Neuron (in vitro differentiated cells): ENCODE measurements at regions not wholly inside any gene's neighbourhood (a gene's known extent, or its start where the extent isn't known, plus 50 kb on each side); places are given as distances from the start of the nearest gene placed in this dataset.

Source experiments
- H2AFZ ChIP-seq: one replicate; pipeline ENCODE4 v1.6.1; 2013; ENCODE audit warnings: low read depth, mild to moderate bottlenecking, inconsistent platforms, low read length, moderate library complexity
- H3K27me3 ChIP-seq: one replicate; pipeline ENCODE4 v1.6.1; 2013; ENCODE audit warnings: low read length; ENCODE audit not compliant: insufficient read depth
- H3K36me3 ChIP-seq: one replicate; pipeline ENCODE4 v1.6.1; 2013; ENCODE audit warnings: low read length; ENCODE audit not compliant: insufficient read depth
- H3K4me1 ChIP-seq: one replicate; pipeline ENCODE4 v1.6.1; 2013; ENCODE audit warnings: low read length; ENCODE audit not compliant: insufficient read depth
- H3K4me3 ChIP-seq: 2 replicates; pipeline ENCODE4 v1.5.1; 2013; ENCODE audit warnings: mild to moderate bottlenecking, low read length, moderate library complexity
- H3K9me3 ChIP-seq: one replicate; pipeline ENCODE4 v1.6.1; 2013; ENCODE audit warnings: low read length

DNA sequence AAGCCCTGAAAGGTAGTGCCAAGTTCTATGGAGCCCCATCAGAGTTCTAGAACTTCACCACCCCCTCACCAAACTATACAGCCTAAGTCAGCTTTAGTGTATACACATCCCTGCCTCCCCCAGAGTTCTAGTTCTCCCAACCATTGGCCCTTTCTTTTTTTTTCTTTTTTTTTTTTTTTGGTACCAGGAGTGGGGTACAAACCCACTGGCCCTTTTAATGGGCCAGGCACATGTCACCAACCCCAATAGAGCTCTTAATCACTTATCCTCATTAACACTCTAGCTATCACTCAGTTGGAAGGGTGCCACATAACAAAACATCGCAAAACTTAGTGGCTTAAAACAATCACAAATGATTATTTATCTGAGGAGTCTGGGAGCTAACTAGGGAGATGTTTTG, 588.6 kb downstream of the BCOR start:
- Histone ChIP-seq H3K4me3 (no peak overlapping the region), H3K36me3 (no peaks in the 10 kb centered on the region), H3K9me3 (no peaks in the 10 kb centered on the region), H3K4me1 (no peaks in the 10 kb centered on the region), H3K27me3 (no peaks in the 10 kb centered on the region), H2AFZ (no peak overlapping the region)

DNA sequence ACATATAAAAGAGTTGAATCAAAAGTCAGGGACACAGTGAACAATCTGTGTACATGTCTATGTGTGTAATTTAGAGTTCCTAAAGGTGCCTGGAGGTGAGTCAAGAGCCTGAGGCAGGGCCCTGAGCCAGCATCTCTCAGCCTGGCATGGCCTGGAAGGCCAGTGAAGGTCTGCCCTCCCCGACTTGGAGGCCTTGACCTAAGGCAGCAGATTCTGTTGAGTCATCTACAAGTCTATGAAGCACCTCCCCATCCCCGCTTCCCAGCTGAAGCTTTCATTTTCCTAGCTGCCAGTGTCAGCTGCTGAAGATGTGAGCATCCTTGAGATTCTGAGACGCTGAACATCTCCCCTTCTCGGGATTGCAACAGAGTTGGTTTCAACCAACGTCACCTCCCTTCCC, 583.9 kb downstream of the BCOR start:
- Histone ChIP-seq H3K36me3 (no peaks in the 10 kb centered on the region), H3K4me1 (peaks cover 9% of the 10 kb centered on the region), H3K4me3 (no peak overlapping the region), H2AFZ (no peak overlapping the region), H3K9me3 (no peaks in the 10 kb centered on the region), H3K27me3 (no peaks in the 10 kb centered on the region)

DNA sequence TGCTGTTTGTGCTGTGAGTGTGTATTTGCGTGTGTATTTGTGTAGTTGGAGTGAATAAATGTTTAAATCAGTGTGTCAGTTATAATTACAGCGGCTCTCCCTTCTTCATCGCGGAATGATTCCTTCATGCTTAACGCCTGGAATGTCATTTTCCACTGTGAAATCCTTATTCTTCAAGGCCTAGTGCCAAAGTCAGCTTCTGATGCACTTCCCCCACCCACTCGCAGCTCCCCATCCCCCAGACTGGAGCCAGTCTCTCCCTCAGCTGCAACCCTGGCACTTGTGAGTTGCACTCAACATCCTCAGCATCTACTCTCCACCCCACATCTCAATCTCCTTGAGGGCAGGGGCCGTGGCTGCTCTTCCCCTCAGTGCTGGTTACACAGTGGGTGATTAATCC, 583.0 kb downstream of the BCOR start:
- no peak overlapping the region for H3K4me3 ChIP-seq
- no peaks in the 10 kb centered on the region for H3K27me3 ChIP-seq
- peaks cover 17% of the 10 kb centered on the region for H3K4me1 ChIP-seq
- no peaks in the 10 kb centered on the region for H3K9me3 ChIP-seq
- H2AFZ ChIP-seq = no peak overlapping the region
- H3K36me3 ChIP-seq = no peaks in the 10 kb centered on the region

DNA sequence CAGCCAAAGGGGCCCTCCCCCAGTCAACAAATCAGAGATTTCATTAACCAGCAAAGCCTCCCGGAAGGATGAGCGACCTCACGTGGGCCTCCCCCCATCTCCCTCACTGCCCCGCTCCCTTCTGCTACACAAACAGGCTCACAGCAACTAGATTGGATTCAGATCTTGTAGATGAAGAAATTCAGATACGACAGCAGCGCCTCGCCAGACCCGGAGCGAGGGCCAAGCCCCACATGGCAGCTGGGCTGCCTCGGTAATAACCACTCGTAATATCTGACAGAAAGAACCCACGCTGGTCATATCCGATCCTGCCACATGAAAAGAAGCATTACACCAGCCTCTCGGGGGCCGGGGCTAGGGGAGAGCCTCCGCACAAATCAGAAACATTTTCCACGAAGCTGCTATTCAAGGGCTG, 581.3 kb downstream of the BCOR start:
- Histone ChIP-seq H2AFZ (no peak overlapping the region), H3K9me3 (no peaks in the 10 kb centered on the region), H3K27me3 (no peaks in the 10 kb centered on the region), H3K4me3 (no peak overlapping the region), H3K36me3 (no peaks in the 10 kb centered on the region), H3K4me1 (peaks cover 18% of the 10 kb centered on the region)

DNA sequence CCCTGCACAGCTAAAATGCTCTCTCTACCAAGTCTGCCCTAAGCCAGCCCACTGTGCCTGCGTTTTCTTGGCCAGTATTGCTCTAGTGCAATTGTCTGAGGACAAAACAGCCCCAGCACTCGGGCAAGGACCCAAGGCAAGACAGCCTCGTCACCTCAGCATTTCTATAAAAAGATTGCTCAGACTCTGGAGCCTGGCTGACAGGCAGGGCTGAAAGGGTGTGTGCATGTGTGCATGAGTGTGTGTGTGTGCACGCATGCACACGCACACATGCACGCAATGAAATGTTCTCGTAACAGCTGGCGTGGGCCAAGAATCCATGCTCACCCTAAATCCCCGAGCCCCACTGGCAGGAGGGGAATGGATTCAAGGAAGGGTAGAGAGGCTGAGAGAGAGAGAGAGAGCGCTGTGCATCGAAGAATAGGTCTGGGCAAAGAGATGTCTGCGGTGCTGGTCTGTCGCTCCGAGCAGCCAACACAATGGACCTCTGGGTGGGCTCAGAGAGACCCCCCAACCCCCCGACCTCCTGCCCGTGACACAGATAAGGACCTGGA, 579.2 kb downstream of the BCOR start:
- H3K27me3 ChIP-seq = no peaks in the 10 kb centered on the region
- no peak overlapping the region for H2AFZ ChIP-seq
- no peaks in the 10 kb centered on the region for H3K36me3 ChIP-seq
- H3K4me1 ChIP-seq = peaks cover 18% of the 10 kb centered on the region
- peak overlapping the region; percentile 6 for H3K4me3 ChIP-seq
- no peaks in the 10 kb centered on the region for H3K9me3 ChIP-seq

DNA sequence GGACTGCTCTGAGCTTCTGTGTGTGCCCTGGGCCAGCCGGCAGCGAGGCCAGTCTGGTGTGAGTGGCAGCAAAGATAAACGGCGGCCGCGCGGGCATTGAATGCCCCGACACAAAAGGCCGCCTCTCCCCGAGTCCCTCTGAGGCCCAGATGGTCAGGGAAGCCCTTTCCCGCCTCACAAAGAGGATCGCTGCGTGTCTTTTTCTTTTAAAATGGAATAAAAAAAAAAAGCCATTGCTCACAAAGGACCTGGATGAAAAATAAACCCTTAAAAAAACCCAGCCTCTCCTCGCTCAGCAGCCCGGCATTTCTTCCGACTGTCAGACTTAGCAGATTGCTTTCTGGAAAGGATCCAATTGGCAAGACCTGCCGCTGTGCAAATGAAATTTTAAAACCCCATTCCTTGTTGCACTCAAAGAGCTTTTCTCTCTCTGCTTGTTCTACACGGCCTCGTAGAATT, 578.7 kb downstream of the BCOR start:
- peak overlapping the region; percentile 6 for H3K4me3 ChIP-seq
- no peaks in the 10 kb centered on the region for H3K9me3 ChIP-seq
- H3K27me3 ChIP-seq = no peaks in the 10 kb centered on the region
- no peaks in the 10 kb centered on the region for H3K36me3 ChIP-seq
- peak overlapping the region; percentile 63 for H2AFZ ChIP-seq
- H3K4me1 ChIP-seq = peaks cover 18% of the 10 kb centered on the region

DNA sequence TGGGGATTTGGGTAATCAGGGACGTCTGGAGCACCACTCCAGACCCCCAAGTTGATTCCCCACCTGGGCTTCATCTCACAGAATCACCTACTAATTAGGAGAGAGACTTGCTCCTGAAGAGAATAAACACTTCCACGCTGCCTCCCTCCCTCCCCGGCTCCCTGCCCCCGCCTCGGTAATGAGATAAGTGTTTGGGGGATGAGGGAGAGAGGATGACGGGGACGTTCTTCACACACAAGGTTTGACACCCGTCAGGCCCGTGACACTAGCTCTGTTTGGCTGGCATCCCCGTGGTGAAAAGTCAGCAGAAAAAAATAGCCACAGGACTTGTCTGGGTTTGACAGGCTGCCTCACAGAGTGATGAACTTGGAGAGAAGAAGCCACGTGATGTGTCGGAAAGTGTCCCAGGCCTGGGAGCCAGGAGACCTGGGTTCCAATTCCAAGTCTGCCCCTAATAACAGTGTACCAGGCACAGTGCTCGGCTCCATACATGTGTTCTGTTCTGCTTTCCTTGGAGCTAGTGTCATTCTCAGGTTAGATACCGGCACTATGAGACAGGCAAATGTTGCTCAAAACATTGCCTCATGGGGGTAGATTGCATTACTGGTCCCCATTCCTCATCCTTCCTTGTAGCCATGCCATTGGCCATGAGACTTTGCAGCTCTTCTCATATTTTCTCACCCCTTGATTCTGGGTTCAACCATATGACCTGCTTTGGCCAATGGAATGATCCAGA, 578.0 kb downstream of the BCOR start:
- no peaks in the 10 kb centered on the region for H3K27me3 ChIP-seq
- H3K9me3 ChIP-seq = no peaks in the 10 kb centered on the region
- no peaks in the 10 kb centered on the region for H3K36me3 ChIP-seq
- peak overlapping the region; percentile 63 for H2AFZ ChIP-seq
- peaks cover 18% of the 10 kb centered on the region for H3K4me1 ChIP-seq
- H3K4me3 ChIP-seq = peak overlapping the region; percentile 6

DNA sequence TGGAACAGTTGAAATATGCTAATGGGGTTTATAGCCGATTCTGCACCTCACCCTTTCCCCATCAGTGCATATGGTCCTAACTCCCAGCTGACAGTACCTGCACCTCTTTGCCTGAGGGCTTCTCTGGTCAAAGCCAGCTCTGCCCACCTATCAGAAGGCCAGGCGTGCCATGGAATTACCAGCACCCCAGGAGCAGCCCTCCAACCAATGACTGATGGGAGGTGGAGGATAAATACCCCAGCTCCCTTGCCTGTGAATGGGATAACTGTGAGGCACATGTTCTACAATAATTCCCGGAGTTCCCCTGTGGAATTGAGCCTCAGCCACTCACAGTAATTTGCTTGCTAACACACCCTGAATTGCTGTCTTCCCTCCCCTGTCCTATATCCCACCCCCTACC, 572.0 kb downstream of the BCOR start:
- Histone ChIP-seq H3K9me3 (no peaks in the 10 kb centered on the region), H3K36me3 (no peaks in the 10 kb centered on the region), H3K4me3 (no peak overlapping the region), H3K27me3 (no peaks in the 10 kb centered on the region), H2AFZ (no peak overlapping the region), H3K4me1 (no peaks in the 10 kb centered on the region)

DNA sequence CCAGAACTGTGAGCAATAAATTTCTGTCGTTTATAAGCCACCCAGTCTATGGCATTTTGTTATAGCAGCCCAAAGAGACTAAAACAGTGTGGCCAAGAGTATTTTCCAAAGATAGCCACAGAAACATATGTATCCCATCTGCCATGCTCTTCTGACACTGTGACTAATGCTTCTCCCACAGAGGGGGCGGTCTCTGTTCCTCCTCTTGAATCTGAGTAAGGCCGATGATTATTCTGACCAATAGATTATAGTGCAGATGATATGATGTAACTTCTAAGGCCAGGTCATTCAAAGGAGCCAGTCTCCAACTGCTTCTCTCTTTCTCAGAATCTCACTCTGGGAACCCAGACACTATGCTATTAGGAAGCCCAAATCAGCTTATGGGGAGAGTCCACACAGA, 570.7 kb downstream of the BCOR start:
- Histone ChIP-seq H3K4me3 (no peak overlapping the region), H2AFZ (no peak overlapping the region), H3K27me3 (no peaks in the 10 kb centered on the region), H3K4me1 (no peaks in the 10 kb centered on the region), H3K36me3 (no peaks in the 10 kb centered on the region), H3K9me3 (no peaks in the 10 kb centered on the region)

DNA sequence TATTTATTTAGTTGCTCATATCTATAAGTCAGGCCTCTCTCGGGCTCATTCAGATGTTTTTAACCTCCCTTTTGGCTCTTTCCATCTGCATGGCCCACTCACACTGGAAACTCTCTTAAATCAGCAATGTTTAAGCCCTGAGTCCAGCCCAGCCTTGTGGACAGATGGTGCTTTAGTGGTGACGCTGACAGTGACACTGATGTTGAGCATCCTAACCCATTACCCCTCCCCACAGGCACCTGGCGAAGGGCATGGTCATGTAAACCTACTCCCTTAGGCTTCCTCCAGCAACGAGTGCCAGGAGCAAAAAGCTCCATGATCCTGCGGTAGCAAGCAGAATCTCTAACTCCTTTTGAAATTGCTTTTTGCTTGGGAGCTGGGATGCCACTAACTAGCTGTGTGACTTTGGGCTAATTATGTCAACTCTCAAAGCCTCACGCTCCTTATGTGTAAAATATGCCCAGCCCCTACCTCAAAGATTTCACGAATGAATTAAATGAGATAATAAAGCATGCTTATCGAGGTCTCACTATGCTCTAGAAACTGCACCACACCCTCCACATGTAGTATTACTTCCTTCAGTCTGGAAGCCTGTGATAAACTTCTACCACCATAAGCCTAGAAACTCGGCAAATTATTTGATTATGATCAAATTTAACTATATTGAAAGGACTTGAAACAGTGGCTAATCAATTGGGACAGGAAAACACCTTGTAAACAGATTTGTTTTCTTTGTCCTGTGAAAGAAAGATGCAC, 569.4 kb downstream of the BCOR start:
- Histone ChIP-seq H3K9me3 (no peaks in the 10 kb centered on the region), H2AFZ (no peak overlapping the region), H3K4me3 (no peak overlapping the region), H3K27me3 (peaks cover 2% of the 10 kb centered on the region), H3K4me1 (no peaks in the 10 kb centered on the region), H3K36me3 (no peaks in the 10 kb centered on the region)

DNA sequence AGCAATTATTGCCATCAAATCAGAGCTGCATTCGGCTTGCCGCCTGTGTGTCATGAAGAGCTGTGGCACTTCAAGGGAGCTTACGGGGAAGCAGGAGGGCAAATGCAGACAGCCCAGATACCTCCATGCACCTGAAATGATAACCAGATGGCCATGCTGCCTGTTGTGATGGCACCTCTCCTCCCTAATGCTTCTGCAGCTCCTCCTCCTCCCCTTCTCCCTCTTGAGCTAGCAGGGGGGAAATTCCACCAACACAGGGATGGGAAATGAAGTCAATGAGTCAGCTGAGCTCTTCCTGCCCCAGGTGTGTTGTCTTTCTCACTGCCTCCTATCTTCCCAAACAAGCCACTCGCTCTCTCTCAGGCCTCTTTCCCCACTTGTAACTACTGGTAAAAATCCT, 565.0 kb downstream of the BCOR start:
- Histone ChIP-seq H3K27me3 (peaks cover 7% of the 10 kb centered on the region), H2AFZ (no peak overlapping the region), H3K4me3 (no peak overlapping the region), H3K4me1 (no peaks in the 10 kb centered on the region), H3K9me3 (no peaks in the 10 kb centered on the region), H3K36me3 (no peaks in the 10 kb centered on the region)

DNA sequence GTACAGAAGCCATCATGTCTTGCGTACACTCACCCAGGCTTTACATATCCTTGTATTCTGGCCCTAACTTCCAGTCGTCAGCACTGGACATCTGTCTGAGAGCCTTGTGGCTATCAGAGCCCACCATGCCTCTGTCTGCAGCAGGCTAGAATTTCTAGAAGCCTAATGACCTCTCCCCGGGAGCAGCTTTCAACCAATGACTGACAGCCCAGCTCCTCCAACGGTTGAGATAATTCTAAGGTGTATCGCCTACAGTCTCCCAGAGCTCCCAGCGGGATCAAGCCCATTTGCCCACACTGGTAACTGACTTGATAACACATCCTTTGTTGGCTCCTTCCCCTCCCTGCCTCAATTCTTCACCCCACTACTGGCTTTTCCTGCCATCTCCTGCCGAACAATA, 562.8 kb downstream of the BCOR start:
- Histone ChIP-seq H3K9me3 (no peaks in the 10 kb centered on the region), H3K4me1 (no peaks in the 10 kb centered on the region), H3K4me3 (no peak overlapping the region), H2AFZ (no peak overlapping the region), H3K27me3 (peaks cover 7% of the 10 kb centered on the region), H3K36me3 (no peaks in the 10 kb centered on the region)

DNA sequence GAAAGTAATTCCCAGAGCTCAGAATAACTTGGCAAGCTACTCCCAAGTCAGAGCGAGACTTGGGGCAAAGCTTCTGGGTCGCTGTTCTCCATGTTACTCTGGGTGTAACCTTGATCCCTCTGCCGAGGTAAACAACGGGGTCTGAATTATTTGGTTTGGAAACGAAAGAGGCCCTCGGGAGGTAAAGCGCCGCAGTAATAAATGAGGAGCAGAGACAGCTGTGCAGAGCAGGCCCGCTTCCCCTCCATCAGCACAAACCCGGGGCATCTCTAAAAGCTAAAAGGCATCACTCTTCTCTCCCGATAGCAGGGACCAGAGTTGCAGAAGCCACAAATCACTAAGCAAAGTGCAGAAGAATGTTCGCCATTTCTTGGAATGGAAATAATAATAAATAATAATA, 561.5 kb downstream of the BCOR start:
- H3K4me3 ChIP-seq = no peak overlapping the region
- H2AFZ ChIP-seq = no peak overlapping the region
- no peaks in the 10 kb centered on the region for H3K9me3 ChIP-seq
- H3K27me3 ChIP-seq = peaks cover 7% of the 10 kb centered on the region
- H3K36me3 ChIP-seq = no peaks in the 10 kb centered on the region
- no peaks in the 10 kb centered on the region for H3K4me1 ChIP-seq
